Activated CD8-positive, alpha-beta memory T cell treated with anti-CD3 and anti-CD28 coated beads for 48 hours (primary cell): ENCODE measurements at regions not wholly inside any gene's neighbourhood (a gene's known extent, or its start where the extent isn't known, plus 50 kb on each side); places are given as distances from the start of the nearest gene placed in this dataset.
"Not testable (repeated sequence)": the region's sequence is repeated elsewhere in the genome, so short reads cannot be mapped to it uniquely, and the experiment has no call there.

Experiments
- DNase-seq, 3 experiments: peaks; one replicate each; pipeline ENCODE4 v3.0.0-alpha.2; 2020; ENCODE audit warnings: low read depth in 2 of 3, low spot score in 2 of 3

DNA sequence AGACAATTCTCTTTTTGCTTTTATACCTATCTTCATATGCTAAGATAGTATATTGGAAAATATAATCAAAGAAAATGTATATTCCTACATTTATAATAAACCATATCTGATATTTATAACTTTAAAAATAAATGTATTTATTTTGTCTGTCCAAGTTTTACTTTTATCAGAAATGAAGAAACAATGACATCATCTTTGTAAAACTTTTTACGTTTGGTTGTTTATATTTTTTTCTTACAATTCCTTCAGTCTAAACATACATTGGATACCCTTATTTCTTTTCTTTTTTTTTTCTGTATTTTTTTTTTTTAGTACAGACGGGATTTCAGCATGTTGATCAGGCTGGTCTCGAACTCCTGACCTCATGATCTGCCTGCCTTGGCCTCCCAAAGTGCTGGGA lies 1577.0 kb upstream of the SLC39A10 start:
- DNase-seq: no peak

GRCh38 chr2:194077366-194077765 lies 1579.7 kb upstream of the SLC39A10 start:
- no peak for DNase-seq

- DNase-seq: no peak
These were observed 1594.6 kb upstream of the SLC39A10 start for GRCh38 chr2:194062401-194062800.

- DNase-seq: no peak
These were observed 1596.8 kb upstream of the SLC39A10 start for GRCh38 chr2:194060269-194060668.

- DNase-seq: no peak
These were observed 1602.7 kb upstream of the SLC39A10 start for GRCh38 chr2:194054313-194054712.

- DNase-seq: no peak
These were observed 1612.7 kb upstream of the SLC39A10 start for GRCh38 chr2:194044321-194044720.

DNA sequence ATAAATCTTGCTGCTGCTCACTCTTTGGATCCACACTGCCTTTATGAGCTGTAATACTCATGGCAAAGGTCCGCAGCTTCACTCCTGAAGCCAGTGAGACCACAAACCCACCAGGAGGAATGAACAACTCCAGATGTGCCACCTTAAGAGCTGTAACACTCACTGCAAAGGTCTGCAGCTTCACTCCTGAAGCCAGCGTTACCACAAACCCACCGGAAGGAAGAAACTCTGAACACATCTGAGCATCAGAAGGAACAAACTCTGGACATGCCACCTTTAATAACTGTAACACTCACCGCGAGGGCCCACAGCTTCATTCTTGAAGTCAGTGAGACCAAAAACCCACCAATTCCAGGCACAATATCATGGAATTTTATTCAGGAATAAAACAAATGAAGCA lies 1635.9 kb upstream of the SLC39A10 start:
- DNase-seq: not testable (repeated sequence)

- DNase-seq: no peak
These were observed 1636.9 kb upstream of the SLC39A10 start for GRCh38 chr2:194020155-194020554.

DNA sequence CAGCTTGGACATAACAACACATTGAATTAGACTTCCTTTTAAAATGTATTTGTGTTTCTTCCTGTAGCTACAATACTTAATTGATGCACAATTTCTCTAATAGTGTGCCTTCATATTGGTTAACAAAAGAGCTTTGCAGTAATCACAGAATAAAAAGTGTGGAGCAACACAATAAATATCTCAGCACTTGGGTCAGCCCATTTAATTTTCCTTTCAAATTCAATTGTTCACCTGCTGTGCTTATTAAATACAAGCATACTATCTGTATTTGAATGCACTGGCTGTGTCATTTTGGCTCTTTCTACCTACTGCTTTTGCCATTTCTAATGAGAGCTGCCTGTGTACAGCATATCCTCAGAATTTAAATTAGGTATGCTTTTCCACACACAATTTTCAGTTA lies 1641.3 kb upstream of the SLC39A10 start:
- no peak for DNase-seq

DNA sequence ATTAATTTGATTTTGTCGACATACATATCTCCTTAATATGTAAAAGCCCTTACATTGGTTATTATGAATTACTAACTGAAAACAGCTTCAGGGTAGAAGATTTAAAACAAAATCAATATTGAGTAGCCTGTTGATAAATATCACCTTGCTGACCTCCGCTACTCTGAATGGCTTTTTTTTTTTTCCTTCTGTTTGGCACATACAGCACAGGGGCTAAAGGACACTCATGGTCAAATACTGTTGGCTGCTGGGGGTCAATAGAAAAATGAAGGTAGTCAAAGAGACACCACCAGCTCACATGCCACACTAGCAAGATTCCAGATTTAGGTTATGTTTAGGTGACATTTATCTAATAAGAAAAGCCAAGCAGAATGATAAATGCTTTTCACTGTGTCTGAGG lies 1642.4 kb upstream of the SLC39A10 start:
- no peak for DNase-seq

DNA sequence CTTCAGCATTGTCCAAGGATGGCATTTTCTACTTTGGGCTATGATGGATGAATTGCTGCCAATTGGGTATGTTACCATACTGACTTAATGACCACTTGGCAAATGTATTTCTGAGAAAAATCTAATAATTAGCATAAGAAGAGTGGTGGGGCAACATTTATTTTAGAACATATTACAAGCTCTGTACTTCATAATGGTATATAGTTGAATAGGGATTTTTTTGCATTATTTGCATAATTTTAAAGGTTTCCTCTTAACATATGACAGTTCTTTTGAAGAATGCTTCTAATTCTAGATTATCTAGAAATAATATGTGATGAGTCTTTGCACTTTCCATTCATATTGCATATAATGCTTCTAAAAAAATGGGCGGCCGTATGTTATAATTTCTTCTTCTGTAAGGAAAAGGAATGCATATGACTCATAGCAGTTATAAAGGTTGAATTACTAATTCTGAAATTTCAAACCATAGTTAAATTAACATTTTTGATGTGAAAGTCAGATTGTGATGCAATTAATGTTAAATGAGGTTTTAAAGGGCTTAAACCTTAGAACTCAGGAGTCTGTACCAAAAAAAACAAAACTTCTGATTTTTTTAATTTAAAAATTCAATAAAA lies 1652.3 kb upstream of the SLC39A10 start:
- no peak for DNase-seq

GRCh38 chr2:194003911-194004310 lies 1653.1 kb upstream of the SLC39A10 start:
- DNase-seq: no peak

GRCh38 chr2:194002699-194003368 lies 1654.2 kb upstream of the SLC39A10 start:
- no peak for DNase-seq

- DNase-seq: no peak
These were observed 1666.2 kb upstream of the SLC39A10 start for GRCh38 chr2:193990868-193991267.

- no peak for DNase-seq
These were observed 1667.4 kb upstream of the SLC39A10 start for GRCh38 chr2:193989645-193990044.

- DNase-seq: no peak
These were observed 1668.2 kb upstream of the SLC39A10 start for GRCh38 chr2:193988784-193989183.

GRCh38 chr2:193985272-193985671 lies 1671.8 kb upstream of the SLC39A10 start:
- no peak for DNase-seq

DNA sequence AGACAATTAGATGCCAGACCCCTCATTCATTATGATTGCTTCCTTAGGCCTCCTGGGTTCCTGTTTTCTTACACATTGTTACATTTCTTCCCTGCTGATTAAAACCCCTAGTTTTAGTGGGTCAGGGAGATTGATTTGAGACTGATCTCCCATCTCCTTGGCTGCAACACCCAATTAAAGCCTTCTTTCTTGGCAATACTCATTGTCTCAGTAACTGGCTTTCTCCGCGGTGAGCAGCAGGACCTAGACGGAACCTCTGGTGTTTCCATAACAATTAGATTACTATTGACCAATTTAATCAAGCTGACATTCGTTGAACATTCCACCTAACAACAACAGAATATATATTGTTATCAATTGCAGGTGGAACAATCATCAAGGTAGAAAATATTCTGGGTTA lies 1676.4 kb upstream of the SLC39A10 start:
- no peak for DNase-seq

- DNase-seq: no peak
These were observed 1683.2 kb upstream of the SLC39A10 start for GRCh38 chr2:193973781-193974180.

DNA sequence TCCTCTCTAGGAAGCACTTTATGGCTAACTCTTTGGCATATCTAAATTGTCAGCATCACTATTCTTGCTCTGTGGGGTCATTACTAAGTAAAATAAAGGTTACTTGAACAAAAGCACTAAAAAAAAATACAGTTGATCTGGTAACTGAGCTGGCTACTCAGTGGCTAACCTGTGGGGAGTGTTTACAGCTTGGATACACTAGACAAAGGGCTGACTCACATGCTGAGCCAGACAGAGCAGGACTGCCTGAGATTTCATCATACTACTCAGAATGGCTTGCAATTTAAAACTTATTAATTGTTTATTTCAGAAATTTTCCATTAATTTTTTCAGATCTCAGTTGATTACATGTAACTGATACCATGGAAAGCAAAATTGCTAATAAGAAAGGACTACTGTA lies 1690.4 kb upstream of the SLC39A10 start:
- no peak for DNase-seq

DNA sequence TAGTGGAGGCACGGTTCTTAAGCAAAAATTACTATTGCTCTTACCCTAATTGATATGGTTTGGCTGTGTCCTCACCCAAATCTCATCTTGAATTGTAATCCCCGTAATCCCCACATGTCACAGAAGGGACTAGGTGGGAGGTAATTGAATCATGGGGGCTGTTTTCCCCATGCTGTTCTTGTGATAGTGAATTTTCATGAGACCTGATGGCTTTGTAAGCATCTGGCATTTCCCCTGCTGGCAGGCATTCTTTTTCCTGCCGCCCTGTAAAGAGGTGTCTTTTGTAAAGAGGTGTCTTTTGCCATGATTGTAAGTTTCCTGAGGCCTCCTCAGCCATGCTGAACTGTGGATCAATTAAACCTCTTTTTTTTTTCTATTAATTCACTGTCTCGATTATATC lies 1691.8 kb upstream of the SLC39A10 start:
- no peak for DNase-seq

DNA sequence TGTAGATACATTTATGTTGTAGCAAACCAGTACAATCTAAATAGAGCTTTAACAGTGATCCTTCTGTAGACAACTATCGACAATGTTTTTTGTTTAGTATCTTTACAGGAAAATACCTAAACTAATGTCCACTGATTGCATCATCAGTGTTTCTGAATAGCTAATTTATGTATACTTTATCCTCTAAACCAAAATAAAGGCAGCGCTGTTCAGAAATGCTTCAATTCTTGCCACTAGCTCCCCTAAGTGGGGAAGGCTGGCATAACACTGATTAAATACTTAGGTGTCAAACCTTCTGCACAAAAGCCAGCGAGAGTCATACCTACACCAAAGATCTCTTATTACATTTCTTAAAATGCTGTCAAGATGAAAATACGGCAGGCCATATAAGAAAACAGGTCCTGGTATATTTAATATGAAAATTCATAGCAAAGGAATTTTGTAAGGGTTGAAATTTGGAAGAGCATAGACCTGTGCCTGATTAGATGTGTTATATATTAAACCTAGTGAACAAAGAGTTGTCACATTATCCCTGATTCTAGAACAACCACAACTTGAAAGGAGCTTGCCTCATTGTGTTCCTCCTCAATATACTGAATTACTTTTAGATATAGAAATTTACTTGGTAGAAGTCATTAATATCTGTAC lies 1693.4 kb upstream of the SLC39A10 start:
- DNase-seq: no peak

DNA sequence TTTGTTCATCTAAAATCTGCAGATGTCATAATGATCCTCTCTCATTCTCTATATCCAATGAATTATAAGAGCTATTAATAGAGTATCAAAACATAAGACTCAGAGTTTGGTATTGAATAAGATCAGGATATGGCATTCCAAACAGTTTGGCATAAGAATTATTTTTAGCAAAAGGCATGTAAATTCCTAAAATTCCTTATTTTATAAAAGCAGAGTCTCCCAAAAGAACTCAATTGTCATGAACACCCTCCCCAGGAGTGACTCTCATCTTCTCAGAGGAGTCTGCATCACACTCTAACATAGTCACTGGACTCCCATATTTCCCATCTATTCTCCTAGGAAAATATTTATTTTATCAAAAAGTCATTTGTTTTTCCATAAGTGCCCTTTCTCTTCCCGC lies 1710.2 kb upstream of the SLC39A10 start:
- DNase-seq: no peak
